ENCODE measurements at regions not wholly inside any gene's neighbourhood (a gene's known extent, or its start where the extent isn't known, plus 50 kb on each side); places are given as distances from the start of the nearest gene placed in this dataset.

DNA sequence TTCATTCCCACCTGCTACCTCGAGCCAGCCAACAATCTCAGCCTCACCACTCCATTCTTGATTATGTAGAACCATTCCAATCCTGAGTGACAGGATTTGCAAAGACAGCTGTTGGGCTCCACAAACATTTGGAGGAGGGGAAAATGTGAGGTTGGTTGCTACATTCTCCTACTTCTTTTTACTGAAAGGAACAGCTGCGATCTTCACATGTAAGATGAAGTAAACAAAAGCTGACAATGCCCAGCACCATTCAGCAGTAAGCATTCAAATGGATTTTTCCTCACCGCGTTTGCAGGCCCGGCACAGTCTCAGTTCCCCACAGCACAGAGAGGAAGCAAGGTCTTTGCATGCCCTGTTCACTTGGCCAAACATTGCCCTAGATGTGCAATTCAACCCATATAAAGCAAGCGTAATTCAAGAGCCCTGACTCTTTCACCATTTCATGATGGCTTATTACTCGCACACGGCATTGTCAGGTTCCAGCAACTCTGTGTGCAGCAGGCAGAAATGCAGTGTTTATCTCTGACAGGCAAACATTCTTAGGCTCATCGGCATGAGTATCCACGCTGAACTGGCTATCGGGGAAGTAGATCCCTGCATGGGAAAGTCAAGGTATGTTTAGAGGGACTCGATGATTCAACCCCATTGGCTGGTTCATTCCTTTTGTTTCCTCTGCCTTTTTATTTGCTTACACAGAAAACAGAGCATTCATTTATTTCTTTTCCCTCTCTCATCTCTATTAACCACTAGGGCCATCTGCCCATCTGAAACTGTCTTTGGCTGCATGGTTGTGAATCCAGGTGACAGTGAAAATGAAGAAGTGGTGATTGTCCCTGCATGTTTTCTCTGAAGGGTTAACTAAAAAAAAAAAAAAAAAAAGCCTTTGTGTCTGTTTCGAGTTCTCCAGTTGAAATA lies 236.1 kb upstream of the PLEKHG7 start:
- BruUV-seq (replicated peaks), result no TSS peak
- Mint-ChIP-seq H3K4me1 (ENCODE audit: low read depth, unreplicated experiment) (peaks cover 12% of the 10 kb centered on the region), H3K4me3 (ENCODE audit: low read depth, unreplicated experiment) (no peak overlapping the region), H3K27ac (ENCODE audit: unreplicated experiment) (no peak overlapping the region), H3K27me3 (ENCODE audit: unreplicated experiment) (no peaks in the 10 kb centered on the region), H3K9me3 (ENCODE audit: low read depth, unreplicated experiment) (no peaks in the 10 kb centered on the region), H3K36me3 (ENCODE audit: insufficient read depth, unreplicated experiment) (no peaks in the 10 kb centered on the region)
- CTCF ChIA-PET, result no interaction called here
- TF ChIP-seq, protein P1, sequence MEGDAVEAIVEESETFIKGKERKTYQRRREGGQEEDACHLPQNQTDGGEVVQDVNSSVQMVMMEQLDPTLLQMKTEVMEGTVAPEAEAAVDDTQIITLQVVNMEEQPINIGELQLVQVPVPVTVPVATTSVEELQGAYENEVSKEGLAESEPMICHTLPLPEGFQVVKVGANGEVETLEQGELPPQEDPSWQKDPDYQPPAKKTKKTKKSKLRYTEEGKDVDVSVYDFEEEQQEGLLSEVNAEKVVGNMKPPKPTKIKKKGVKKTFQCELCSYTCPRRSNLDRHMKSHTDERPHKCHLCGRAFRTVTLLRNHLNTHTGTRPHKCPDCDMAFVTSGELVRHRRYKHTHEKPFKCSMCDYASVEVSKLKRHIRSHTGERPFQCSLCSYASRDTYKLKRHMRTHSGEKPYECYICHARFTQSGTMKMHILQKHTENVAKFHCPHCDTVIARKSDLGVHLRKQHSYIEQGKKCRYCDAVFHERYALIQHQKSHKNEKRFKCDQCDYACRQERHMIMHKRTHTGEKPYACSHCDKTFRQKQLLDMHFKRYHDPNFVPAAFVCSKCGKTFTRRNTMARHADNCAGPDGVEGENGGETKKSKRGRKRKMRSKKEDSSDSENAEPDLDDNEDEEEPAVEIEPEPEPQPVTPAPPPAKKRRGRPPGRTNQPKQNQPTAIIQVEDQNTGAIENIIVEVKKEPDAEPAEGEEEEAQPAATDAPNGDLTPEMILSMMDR (IDR thresholded peaks at IDR 0.05; ENCODE audit: unreplicated experiment), result no peak
- intact Hi-C loops (cut with micrococcal nuclease; ENCODE audit: unreplicated experiment), result no loop called here
- no peak for DNase-seq

DNA sequence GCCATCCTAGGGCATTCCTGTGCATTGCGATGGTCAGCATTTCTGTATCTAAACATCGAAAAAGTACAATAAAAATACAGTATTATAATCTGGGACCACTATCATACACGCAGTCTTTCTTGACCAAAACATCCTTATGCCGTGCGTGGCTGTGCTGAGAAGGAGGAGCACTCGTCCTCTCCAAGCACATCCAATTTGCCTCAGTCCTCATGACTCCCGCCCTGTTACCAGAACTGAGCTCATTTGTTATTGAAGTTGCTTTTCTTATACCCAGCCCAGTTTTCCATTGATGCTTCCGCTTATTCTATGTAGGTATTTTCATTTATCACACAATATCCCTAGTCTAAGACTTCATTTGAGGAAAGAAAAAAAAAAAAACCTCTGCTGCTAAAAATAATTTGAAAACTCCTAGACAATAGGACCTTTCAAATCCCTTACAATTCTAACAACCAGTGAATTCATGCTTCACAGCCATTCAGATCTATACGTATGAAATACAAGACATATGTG lies 236.9 kb upstream of the PLEKHG7 start:
- peaks cover 12% of the 10 kb centered on the region for H3K4me1 Mint-ChIP-seq (ENCODE audit: low read depth, unreplicated experiment)
- DNase-seq, result no peak
- no TSS peak for BruUV-seq (replicated peaks)
- TF ChIP-seq, protein P1 (IDR thresholded peaks at IDR 0.05; ENCODE audit: unreplicated experiment), result no peak
- H3K27me3 Mint-ChIP-seq (ENCODE audit: unreplicated experiment), result no peaks in the 10 kb centered on the region
- H3K27ac Mint-ChIP-seq (ENCODE audit: unreplicated experiment), result no peak overlapping the region
- no peaks in the 10 kb centered on the region for H3K36me3 Mint-ChIP-seq (ENCODE audit: insufficient read depth, unreplicated experiment)
- CTCF ChIA-PET, result no interaction called here
- intact Hi-C loops (cut with micrococcal nuclease; ENCODE audit: unreplicated experiment), result no loop called here
- H3K4me3 Mint-ChIP-seq (ENCODE audit: low read depth, unreplicated experiment), result no peak overlapping the region
- no peaks in the 10 kb centered on the region for H3K9me3 Mint-ChIP-seq (ENCODE audit: low read depth, unreplicated experiment)

DNA sequence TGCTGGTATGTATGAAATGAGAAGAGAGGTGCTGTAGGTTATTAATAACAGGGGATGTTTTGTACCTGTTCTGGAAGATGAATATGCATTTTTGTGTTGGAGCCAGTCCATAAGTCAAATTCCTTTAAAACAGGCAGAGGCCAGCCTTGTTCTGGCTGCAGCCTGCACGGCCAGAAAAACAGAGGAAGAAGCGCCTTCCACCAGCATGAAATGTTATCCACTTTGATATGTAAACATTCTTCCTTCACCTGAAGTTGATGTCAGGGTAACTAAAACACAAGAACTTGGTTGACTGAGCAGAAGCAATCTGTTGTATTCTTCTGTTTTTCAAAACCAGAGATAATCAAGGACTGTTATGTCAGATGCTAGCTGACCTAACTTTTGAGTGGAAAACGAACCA lies 237.9 kb upstream of the PLEKHG7 start:
- H3K4me3 Mint-ChIP-seq (ENCODE audit: low read depth, unreplicated experiment), result no peak overlapping the region
- CTCF ChIA-PET, result no interaction called here
- TF ChIP-seq, protein P1 (IDR thresholded peaks at IDR 0.05; ENCODE audit: unreplicated experiment), result no peak
- no TSS peak for BruUV-seq (replicated peaks)
- intact Hi-C loops (cut with micrococcal nuclease; ENCODE audit: unreplicated experiment), result no loop called here
- no peaks in the 10 kb centered on the region for H3K9me3 Mint-ChIP-seq (ENCODE audit: low read depth, unreplicated experiment)
- H3K4me1 Mint-ChIP-seq (ENCODE audit: low read depth, unreplicated experiment), result peaks cover 12% of the 10 kb centered on the region
- no peak for DNase-seq
- no peaks in the 10 kb centered on the region for H3K36me3 Mint-ChIP-seq (ENCODE audit: insufficient read depth, unreplicated experiment)
- H3K27me3 Mint-ChIP-seq (ENCODE audit: unreplicated experiment), result no peaks in the 10 kb centered on the region
- H3K27ac Mint-ChIP-seq (ENCODE audit: unreplicated experiment), result no peak overlapping the region

DNA sequence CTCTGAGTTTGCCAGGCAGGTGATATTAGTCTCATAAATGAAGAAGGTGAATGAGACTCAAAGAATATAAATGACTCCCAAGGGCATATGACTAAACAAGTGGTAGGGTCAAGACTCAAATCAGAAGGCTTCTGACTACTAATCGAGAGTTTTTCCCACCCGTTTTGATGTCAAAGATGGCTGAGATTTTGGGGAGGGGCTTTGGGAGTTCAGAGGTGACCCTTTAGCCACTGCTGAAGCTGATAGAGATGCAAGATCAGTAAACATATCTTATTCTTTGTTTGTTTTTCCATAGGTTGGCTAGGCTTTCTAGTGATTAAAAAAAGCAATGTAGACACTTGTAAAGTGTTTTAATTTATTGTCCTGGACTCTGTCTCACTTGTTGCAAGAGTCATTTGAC lies 239.6 kb upstream of the PLEKHG7 start:
- TF ChIP-seq, protein P1 (IDR thresholded peaks at IDR 0.05; ENCODE audit: unreplicated experiment), result no peak
- Mint-ChIP-seq H3K36me3 (ENCODE audit: insufficient read depth, unreplicated experiment) (no peaks in the 10 kb centered on the region), H3K4me3 (ENCODE audit: low read depth, unreplicated experiment) (no peak overlapping the region), H3K27me3 (ENCODE audit: unreplicated experiment) (no peaks in the 10 kb centered on the region), H3K4me1 (ENCODE audit: low read depth, unreplicated experiment) (peaks cover 7% of the 10 kb centered on the region), H3K9me3 (ENCODE audit: low read depth, unreplicated experiment) (peaks cover 2% of the 10 kb centered on the region), H3K27ac (ENCODE audit: unreplicated experiment) (no peak overlapping the region)
- intact Hi-C loops (cut with micrococcal nuclease; ENCODE audit: unreplicated experiment), result no loop called here
- CTCF ChIA-PET, result no interaction called here
- DNase-seq, result no peak
- no TSS peak for BruUV-seq (replicated peaks)

Measured in Calu3 (cell line).